Heart left ventricle (tissue), 16 donors: ENCODE measurements at regions not wholly inside any gene's neighbourhood (a gene's known extent, or its start where the extent isn't known, plus 50 kb on each side); places are given as distances from the start of the nearest gene placed in this dataset.

Experiments used
- ATAC-seq, 4 donors: fragments of 200-7000 bp; cut with Tn5 transposase; one replicate each; pipeline ENCODE4 v1.9.1; 2020 to 2022; ENCODE audit warnings: moderate library complexity in 4 of 4, mild to moderate bottlenecking in 3 of 4, moderate number of reproducible peaks in 1 of 4
- DNase-seq, 5 donors: peaks; one replicate each; pipeline ENCODE4 v3.0.0-alpha.2; 2020
- H3K27ac ChIP-seq, 12 donors: fragments of 200-600 bp; sonication (generic) in 4 of 12; one replicate each; pipeline versions ENCODE4 v1.5.0 to v1.8.0; 2016 to 2022; ENCODE audit warnings: mild to moderate bottlenecking in 2 of 12
- H3K27me3 ChIP-seq, 9 donors: fragments of 200-600 bp; sonication (generic) in 2 of 9; one replicate each; pipeline versions ENCODE4 v1.5.1 to v1.8.0; 2016 to 2022; ENCODE audit warnings: mild to moderate bottlenecking in 3 of 9
- H3K36me3 ChIP-seq, 9 donors: fragments of 200-600 bp; sonication (generic) in 2 of 9; one replicate each; pipeline versions ENCODE4 v1.5.0 to v1.8.0; 2018 to 2022; ENCODE audit warnings: mild to moderate bottlenecking in 2 of 9
- H3K4me1 ChIP-seq, 12 donors: fragments of 200-600 bp; sonication (generic) in 4 of 12; one replicate each; pipeline versions ENCODE4 v1.5.0 to v1.8.0; 2016 to 2022; ENCODE audit warnings: mild to moderate bottlenecking in 3 of 12
- H3K4me3 ChIP-seq, 12 donors: fragments of 200-600 bp; sonication (generic) in 4 of 12; one replicate each; pipeline versions ENCODE4 v1.5.0 to v1.8.0; 2017 to 2022; ENCODE audit warnings: mild to moderate bottlenecking in 9 of 12, moderate library complexity in 4 of 12
- H3K9me3 ChIP-seq, 12 donors: fragments of 200-600 bp; sonication (generic) in 4 of 12; one replicate each; pipeline versions ENCODE4 v1.5.0 to v1.8.0; 2016 to 2022; ENCODE audit warnings: mild to moderate bottlenecking in 1 of 12
- POLR2A ChIP-seq, 2 donors: fragments of 450-650 bp; IDR thresholded peaks; one replicate each; pipeline ENCODE4 v1.6.1; 2017; ENCODE audit warnings: antibody characterized with exemption in 2 of 2, mild to moderate bottlenecking in 2 of 2, moderate library complexity in 2 of 2
- WGBS, 4 donors: extraction: QIAGEN DNeasy Blood & Tissue Kit in 2 of 4; methylation state at CpG; one replicate each; pipeline versions ENCODE4 v1.1.5 to v1.1.7; 2013 to 2018; 5-methylcytosine and 5-hydroxymethylcytosine counted together
- intact Hi-C, 10 donors: fragments of 100-400 bp; cut with DNase I; formaldehyde crosslinking; loops; one replicate each; pipeline versions ENCODE4 v1.11.1 to v1.14.2; 2022
- TF ChIP-seq, protein P1 (sequence below), 12 donors: fragments of 200-600 bp; sonication (generic) in 4 of 12; IDR thresholded peaks; one replicate each; pipeline versions ENCODE4 v1.5.0 to v1.8.0; 2018 to 2022; ENCODE audit warnings: antibody characterized with exemption in 12 of 12, mild to moderate bottlenecking in 5 of 12
- donor health status: ischemic (EF 13 %, LVEDD 7.1; RV severe dilation, severe dysfunction).
- donor health status: healthy with polysubstance abuse.
- donor health status: DM: no; HTN: yes; CAD: no.
- donor health status: DM: no; HTN: no; CAD: no.
- donor health status: ischemic (EF 25% LVEDD 6.9; RV normal size, moderate dysfunction).
- donor health status: ischemic (EF 25% LVEDD 5.7; RV mildly dilated, moderate dysfunction).
- donor health status: healthy.
- donor health status: DM: yes; HTN: yes; CAD: no.
- donor health status: ischemic (EF 35%, LVEDD 5.7; RV mildly dilated, moderate dysfunction).
- donor health status: nonischemic (EF 11% LVEDD 7.7; RV severe dilation, severe dysfunction).
- donor health status: DM: yes; HTN: yes; CAD: no.
- donor health status: PGD.
- donor health status: ischemic (EF 29% LVEDD 5.4; RV normal size, mild dysfunction).
- donor health status: nonischemic (EF 23%, LVEDD 6.1; RV moderate dilation, normal function).

DNA sequence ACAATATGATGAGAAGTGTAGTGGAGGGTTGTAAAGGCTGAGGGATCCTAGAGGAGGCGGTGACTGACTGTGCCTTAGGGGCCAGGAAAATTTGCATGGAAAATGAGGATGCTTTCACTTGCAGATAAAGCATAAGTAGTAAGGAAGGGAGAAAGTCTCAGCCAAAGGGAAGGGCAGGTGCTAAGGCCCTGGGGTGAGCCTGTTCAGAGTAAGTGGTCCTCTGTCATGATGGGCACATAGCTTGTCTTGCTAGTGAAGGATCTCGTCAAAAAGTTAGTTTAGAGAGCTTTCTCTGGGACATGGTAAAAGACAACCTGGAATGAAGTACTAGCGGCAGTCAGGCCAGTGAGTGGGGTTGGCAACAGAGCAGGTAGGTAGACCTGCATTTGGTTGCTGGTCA is 75.4 kb upstream of the CPLX2 start:
- Histone ChIP-seq H3K4me3 (no peak overlapping the region), H3K9me3 (peaks cover 0 to 6% (median 0%) of the 10 kb centered on the region in 12 donors), H3K27me3 (peaks cover 0 to 66% (median 18%) of the 10 kb centered on the region in 9 donors), H3K27ac (no peak overlapping the region), H3K36me3 (no peaks in the 10 kb centered on the region), H3K4me1 (peaks cover 0 to 19% (median 8%) of the 10 kb centered on the region in 12 donors)
- DNase-seq (no peak), ATAC-seq (no peak)
- TF ChIP-seq POLR2A (IDR thresholded peaks at IDR 0.05), result no peak
- TF ChIP-seq, protein P1, sequence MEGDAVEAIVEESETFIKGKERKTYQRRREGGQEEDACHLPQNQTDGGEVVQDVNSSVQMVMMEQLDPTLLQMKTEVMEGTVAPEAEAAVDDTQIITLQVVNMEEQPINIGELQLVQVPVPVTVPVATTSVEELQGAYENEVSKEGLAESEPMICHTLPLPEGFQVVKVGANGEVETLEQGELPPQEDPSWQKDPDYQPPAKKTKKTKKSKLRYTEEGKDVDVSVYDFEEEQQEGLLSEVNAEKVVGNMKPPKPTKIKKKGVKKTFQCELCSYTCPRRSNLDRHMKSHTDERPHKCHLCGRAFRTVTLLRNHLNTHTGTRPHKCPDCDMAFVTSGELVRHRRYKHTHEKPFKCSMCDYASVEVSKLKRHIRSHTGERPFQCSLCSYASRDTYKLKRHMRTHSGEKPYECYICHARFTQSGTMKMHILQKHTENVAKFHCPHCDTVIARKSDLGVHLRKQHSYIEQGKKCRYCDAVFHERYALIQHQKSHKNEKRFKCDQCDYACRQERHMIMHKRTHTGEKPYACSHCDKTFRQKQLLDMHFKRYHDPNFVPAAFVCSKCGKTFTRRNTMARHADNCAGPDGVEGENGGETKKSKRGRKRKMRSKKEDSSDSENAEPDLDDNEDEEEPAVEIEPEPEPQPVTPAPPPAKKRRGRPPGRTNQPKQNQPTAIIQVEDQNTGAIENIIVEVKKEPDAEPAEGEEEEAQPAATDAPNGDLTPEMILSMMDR (IDR thresholded peaks at IDR 0.05), result no peak
- intact Hi-C loops, result loop anchor here in 2 of 10 donors (5.0 kb wide), 1 partner anchor 76 kb away; the partner anchor contains the start of gene CPLX2 (in 2 of the 2)
- 59 to 66% (median 61%) methylated on average over 3 of the region's 3 CpGs for WGBS, 4 donors

DNA sequence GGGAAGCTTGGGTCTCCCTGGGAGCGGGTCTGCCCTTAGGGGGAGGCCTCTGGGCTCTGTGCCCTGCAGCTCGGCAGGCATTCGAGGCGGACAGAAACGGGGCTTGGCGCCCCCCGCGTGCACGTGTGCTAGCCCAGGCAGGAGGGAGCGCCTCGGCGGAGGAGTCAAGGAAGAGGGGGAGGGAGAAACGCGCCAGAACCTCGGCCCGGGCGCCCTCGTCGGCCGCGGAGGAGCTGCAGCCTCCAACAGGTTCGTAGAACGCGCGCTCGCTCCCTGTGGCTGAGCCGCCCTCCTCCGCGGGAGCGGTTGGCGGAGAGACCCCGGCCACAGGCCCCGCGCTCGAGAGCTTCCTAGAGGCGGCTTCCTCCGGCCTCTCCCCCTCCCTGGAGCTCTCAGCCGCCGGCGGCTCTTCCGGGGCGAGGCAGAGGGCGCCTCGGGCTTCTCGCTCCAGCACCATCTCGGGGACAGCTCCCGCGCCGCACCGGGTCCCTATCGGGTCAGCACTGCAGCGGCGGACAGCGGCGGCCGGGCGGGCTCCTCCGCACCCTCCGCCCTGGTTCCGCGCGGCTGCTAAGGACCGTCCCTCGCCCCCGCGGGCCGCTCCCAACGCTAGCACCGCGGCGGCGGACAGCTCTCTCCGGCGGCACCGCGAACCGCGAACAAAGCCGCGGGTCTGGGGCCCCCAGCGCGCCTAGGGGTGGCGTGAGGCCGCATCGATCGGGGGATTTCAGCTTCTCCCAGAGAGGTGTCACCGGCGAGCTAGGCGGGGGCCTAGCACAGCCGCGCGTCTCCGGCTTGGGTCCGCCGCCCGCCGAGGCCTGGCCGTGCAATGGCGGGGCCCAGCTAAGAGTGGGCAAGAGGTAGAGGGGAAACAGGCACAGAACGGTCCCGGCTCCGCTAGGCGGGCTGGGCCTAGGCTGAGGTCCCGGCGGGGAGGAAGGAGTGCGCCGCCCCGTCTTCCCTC is 74.6 kb upstream of the CPLX2 start:
- Histone ChIP-seq H3K27me3 (peaks cover 0 to 75% (median 18%) of the 10 kb centered on the region in 9 donors), H3K36me3 (no peaks in the 10 kb centered on the region), H3K4me1 (peaks cover 0 to 19% (median 8%) of the 10 kb centered on the region in 12 donors), H3K9me3 (peaks cover 0 to 2% (median 0%) of the 10 kb centered on the region in 12 donors), H3K27ac (no peak overlapping the region), H3K4me3 (peak overlapping the region in 7 of 12 donors; percentile 12 to 33 (median 17))
- 1 to 3% (median 2%) methylated on average over 46 to 108 of the region's 108 CpGs for WGBS, 4 donors
- no peak for TF ChIP-seq POLR2A (IDR thresholded peaks at IDR 0.05)
- TF ChIP-seq, protein P1 (IDR thresholded peaks at IDR 0.05), result no peak
- intact Hi-C loops, result loop anchor here in 2 of 10 donors (5.0 kb wide), 1 partner anchor 75 kb away; the partner anchor contains the start of gene CPLX2 (in 2 of the 2)
- ATAC-seq (peak; percentile 94 to 100 (median 98)), DNase-seq (peak; percentile 82 to 90 (median 84))

DNA sequence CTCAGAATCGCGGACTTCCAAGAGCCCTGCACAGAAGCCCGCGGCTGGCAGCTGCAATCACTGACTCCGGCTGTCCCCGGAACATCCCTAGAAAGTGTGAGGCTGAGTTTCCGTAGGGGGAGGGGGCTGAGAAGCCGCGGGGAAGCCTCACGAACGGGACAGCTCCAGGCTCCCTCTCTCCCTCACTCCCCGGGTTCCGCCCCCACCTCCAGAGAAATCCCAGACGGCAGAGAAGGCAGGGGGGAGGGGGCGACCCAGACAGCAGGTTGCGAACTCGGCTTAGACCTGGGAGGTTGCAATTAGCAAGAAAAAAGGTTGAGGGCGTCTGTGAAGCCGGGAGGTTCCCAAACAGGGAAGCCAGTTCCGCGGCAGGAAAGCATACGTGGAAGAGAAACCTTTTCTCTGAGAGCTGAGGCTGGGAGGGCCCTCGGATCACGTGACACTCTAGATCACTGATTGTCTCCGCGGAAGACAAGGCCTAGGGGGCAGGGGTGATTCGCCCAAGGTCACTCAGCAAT is 73.8 kb upstream of the CPLX2 start:
- peak overlapping the region in 6 of 12 donors; percentile 12 to 33 (median 20) for H3K4me3 ChIP-seq
- no peaks in the 10 kb centered on the region for H3K9me3 ChIP-seq
- peaks cover 0 to 19% (median 8%) of the 10 kb centered on the region in 12 donors for H3K4me1 ChIP-seq
- DNase-seq (no peak), ATAC-seq (no peak)
- peaks cover 0 to 75% (median 18%) of the 10 kb centered on the region in 9 donors for H3K27me3 ChIP-seq
- no peak for TF ChIP-seq POLR2A (IDR thresholded peaks at IDR 0.05)
- TF ChIP-seq, protein P1 (IDR thresholded peaks at IDR 0.05), result no peak
- 1 to 2% (median 2%) methylated on average over 18 to 27 of the region's 27 CpGs for WGBS, 4 donors
- H3K27ac ChIP-seq, result no peak overlapping the region
- no peaks in the 10 kb centered on the region for H3K36me3 ChIP-seq
- intact Hi-C loops, result loop anchor here in 2 of 10 donors (5.0 kb wide), 1 partner anchor 75 kb away; the partner anchor contains the start of gene CPLX2 (in 2 of the 2)

DNA sequence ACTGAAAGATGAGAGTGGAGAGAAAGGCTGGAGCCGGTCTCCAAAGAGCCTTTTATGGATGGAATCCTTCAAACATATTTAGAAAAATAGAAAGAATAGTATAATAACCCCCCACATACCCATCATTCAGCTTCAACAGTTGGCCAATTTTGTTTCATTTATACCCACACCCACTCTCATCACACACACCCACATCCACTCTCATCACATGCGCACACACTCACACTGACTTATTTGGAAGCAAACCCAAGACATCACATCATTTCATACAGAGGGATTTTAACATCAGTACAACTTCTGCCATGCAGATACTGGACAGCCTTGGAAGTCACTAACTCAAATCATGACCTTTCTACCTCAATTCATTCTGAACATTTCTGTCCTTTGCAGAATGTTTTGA is 72.8 kb upstream of the CPLX2 start:
- no peak for DNase-seq
- intact Hi-C loops, result loop anchor here in 2 of 10 donors (5.0 kb wide), 1 partner anchor 74 kb away; the partner anchor contains the start of gene CPLX2 (in 2 of the 2)
- no peak for TF ChIP-seq POLR2A (IDR thresholded peaks at IDR 0.05)
- TF ChIP-seq, protein P1 (IDR thresholded peaks at IDR 0.05), result no peak
- WGBS, 4 donors, result 92 to 100% (median 96%) methylated on average over 2 of the region's 2 CpGs
- Histone ChIP-seq H3K4me3 (no peak overlapping the region), H3K27me3 (peaks cover 0 to 74% (median 18%) of the 10 kb centered on the region in 9 donors), H3K27ac (no peak overlapping the region), H3K36me3 (no peaks in the 10 kb centered on the region), H3K9me3 (no peaks in the 10 kb centered on the region), H3K4me1 (peaks cover 0 to 19% (median 8%) of the 10 kb centered on the region in 12 donors)
- no peak for ATAC-seq
